H9 (cell line): ENCODE measurements at regions not wholly inside any gene's neighbourhood (a gene's known extent, or its start where the extent isn't known, plus 50 kb on each side); places are given as distances from the start of the nearest gene placed in this dataset.
A peak's percentile ranks its signal among the peaks of the same experiment; 100 is the strongest.

Experiments used
- DNase-seq: peaks from one replicate; pipeline ENCODE4 v3.0.0-alpha.2; 2017
- H2AFZ ChIP-seq: one replicate; pipeline ENCODE4 v1.6.1; 2013; ENCODE audit warnings: mild to moderate bottlenecking, low read length, control low read depth, moderate library complexity
- H2AK5ac ChIP-seq: 2 replicates; pipeline ENCODE4 v1.6.1; 2013; ENCODE audit warnings: low read length, control low read depth, mixed read lengths; ENCODE audit not compliant: insufficient read length
- H2BK120ac ChIP-seq: one replicate; pipeline ENCODE4 v1.6.1; 2013; ENCODE audit warnings: low read depth, mild to moderate bottlenecking, low read length, control low read depth, inconsistent platforms; ENCODE audit not compliant: poor library complexity, severe bottlenecking
- H2BK12ac ChIP-seq: 2 replicates; pipeline ENCODE4 v1.6.1; 2013; ENCODE audit warnings: low read length, control low read depth, mixed read lengths, low read depth; ENCODE audit not compliant: insufficient read length
- H2BK15ac ChIP-seq: 2 replicates; pipeline ENCODE4 v1.6.1; 2013; ENCODE audit warnings: low read depth, low read length, control low read depth
- H2BK20ac ChIP-seq: one replicate; pipeline ENCODE4 v1.6.1; 2013; ENCODE audit warnings: low read depth, mild to moderate bottlenecking, low read length, control low read depth, inconsistent platforms; ENCODE audit not compliant: poor library complexity, severe bottlenecking
- H2BK5ac ChIP-seq: 2 replicates; pipeline ENCODE4 v1.6.1; 2013; ENCODE audit warnings: low read length, control low read depth, mixed read lengths; ENCODE audit not compliant: insufficient read length
- H3K14ac ChIP-seq: 2 replicates; pipeline ENCODE4 v1.6.1; 2013; ENCODE audit warnings: low read length, control low read depth; ENCODE audit not compliant: insufficient read depth
- H3K18ac ChIP-seq: 2 replicates; pipeline ENCODE4 v1.6.1; 2013; ENCODE audit warnings: low read depth, mild to moderate bottlenecking, mixed read lengths, low read length, control low read depth; ENCODE audit not compliant: insufficient read length
- H3K23ac ChIP-seq: 2 replicates; pipeline ENCODE4 v1.6.1; 2013; ENCODE audit warnings: low read length, control low read depth, mixed read lengths, low read depth; ENCODE audit not compliant: insufficient read length
- H3K23me2 ChIP-seq: 2 replicates; pipeline ENCODE4 v1.6.1; 2013; ENCODE audit warnings: low read depth, mild to moderate bottlenecking, mixed read lengths, low read length, control low read depth; ENCODE audit not compliant: insufficient read length, poor library complexity, severe bottlenecking
- H3K27ac ChIP-seq: 2 replicates; pipeline ENCODE4 v1.5.1; 2013; ENCODE audit warnings: low read length, control low read depth, mixed read lengths, low read depth; ENCODE audit not compliant: insufficient read length
- H3K27me3 ChIP-seq: 2 replicates; pipeline ENCODE4 v1.6.1; 2013; ENCODE audit warnings: low read length, control low read depth, inconsistent platforms; ENCODE audit not compliant: insufficient read depth
- H3K4ac ChIP-seq: 2 replicates; pipeline ENCODE4 v1.6.1; 2013; ENCODE audit warnings: low read depth, mild to moderate bottlenecking, control low read depth, inconsistent platforms, low read length, moderate library complexity
- H3K4me1 ChIP-seq: 2 replicates; pipeline ENCODE4 v1.6.1; 2013; ENCODE audit warnings: low read length, control low read depth, inconsistent platforms; ENCODE audit not compliant: insufficient read depth
- H3K4me2 ChIP-seq: 2 replicates; pipeline ENCODE4 v1.6.1; 2013; ENCODE audit warnings: low read length, control low read depth, mixed read lengths; ENCODE audit not compliant: insufficient read length, insufficient read depth
- H3K56ac ChIP-seq: 2 replicates; pipeline ENCODE4 v1.6.1; 2013; ENCODE audit warnings: low read depth, mild to moderate bottlenecking, mixed read lengths, low read length, control low read depth; ENCODE audit not compliant: insufficient read length
- H3K79me1 ChIP-seq: 2 replicates; pipeline ENCODE4 v1.6.1; 2013; ENCODE audit warnings: low read depth, mild to moderate bottlenecking, moderate library complexity, low read length, control low read depth, inconsistent platforms; ENCODE audit not compliant: insufficient read depth, poor library complexity, severe bottlenecking
- H3K79me2 ChIP-seq: 2 replicates; pipeline ENCODE4 v1.6.1; 2013; ENCODE audit warnings: low read length, control low read depth, inconsistent platforms; ENCODE audit not compliant: insufficient read depth
- H3K9ac ChIP-seq: 2 replicates; pipeline ENCODE4 v1.6.1; 2013; ENCODE audit warnings: low read length, control low read depth, mixed read lengths; ENCODE audit not compliant: insufficient read length; ENCODE audit errors: extremely low read depth
- H3K9me3 ChIP-seq: one replicate; pipeline ENCODE4 v1.6.1; 2013; ENCODE audit warnings: low read depth, low read length, inconsistent platforms; ENCODE audit not compliant: control insufficient read depth
- H3T11ph ChIP-seq: one replicate; pipeline ENCODE4 v1.6.1; 2013; ENCODE audit warnings: mild to moderate bottlenecking, low read length, control low read depth, inconsistent platforms
- H4K20me1 ChIP-seq: one replicate; pipeline ENCODE4 v1.6.1; 2013; ENCODE audit not compliant: control insufficient read depth, insufficient read length, insufficient read depth
- H4K5ac ChIP-seq: 2 replicates; pipeline ENCODE4 v1.6.1; 2013; ENCODE audit warnings: low read depth, mild to moderate bottlenecking, mixed read lengths, low read length, control low read depth; ENCODE audit not compliant: insufficient read length
- H4K8ac ChIP-seq: replicated peaks from 2 replicates; pipeline ENCODE4 v1.6.1; 2013; ENCODE audit warnings: low read length, control low read depth, mixed read lengths, low read depth; ENCODE audit not compliant: insufficient read length
- H4K91ac ChIP-seq: 2 replicates; pipeline ENCODE4 v1.6.1; 2013; ENCODE audit warnings: low read depth, mild to moderate bottlenecking, moderate library complexity, mixed read lengths, low read length, control low read depth; ENCODE audit not compliant: insufficient read length
- H3K27ac Mint-ChIP-seq, 3 experiments: 2 replicates in 2 of 3; 3 replicates in 1 of 3; pipeline ENCODE4 v1.8.0; 2020 to 2021; ENCODE audit warnings: mixed read lengths in 3 of 3, mild to moderate bottlenecking in 1 of 3, moderate library complexity in 1 of 3
- H3K27me3 Mint-ChIP-seq: 2 replicates; pipeline ENCODE4 v1.8.0; 2021; ENCODE audit warnings: low read depth, mild to moderate bottlenecking, moderate library complexity, mixed read lengths
- H3K36me3 Mint-ChIP-seq, 3 experiments: 2 replicates in 2 of 3; 3 replicates in 1 of 3; pipeline ENCODE4 v1.8.0; 2020 to 2021; ENCODE audit warnings: low read depth in 3 of 3, mixed read lengths in 3 of 3; ENCODE audit not compliant: insufficient read depth in 1 of 3
- H3K4me1 Mint-ChIP-seq, 2 experiments: 2 replicates each; pipeline ENCODE4 v1.8.0; 2020; ENCODE audit warnings: mixed read lengths in 2 of 2
- H3K4me3 Mint-ChIP-seq, 2 experiments: 2 replicates in 1 of 2; 3 replicates in 1 of 2; pipeline ENCODE4 v1.8.0; 2020 to 2021; ENCODE audit warnings: mild to moderate bottlenecking in 2 of 2, mixed read lengths in 2 of 2, moderate library complexity in 1 of 2
- H3K9me3 Mint-ChIP-seq, 2 experiments: 2 replicates in 1 of 2; 3 replicates in 1 of 2; pipeline ENCODE4 v1.8.0; 2020; ENCODE audit warnings: mild to moderate bottlenecking in 2 of 2, mixed read lengths in 2 of 2, moderate library complexity in 1 of 2
- WGBS: extraction: QIAGEN DNeasy Blood & Tissue Kit; methylation state at CpG from one replicate; pipeline ENCODE4 v1.1.7; 2013; ENCODE audit warnings: missing lambda C conversion rate, low lambda C conversion rate, mixed read lengths; ENCODE audit not compliant: insufficient read length; ENCODE audit errors: extremely low coverage; 5-methylcytosine and 5-hydroxymethylcytosine counted together
- TF ChIP-seq, protein P1 (sequence below): fragments of 200-600 bp; sonication (generic); conservative IDR thresholded peaks from 3 replicates; pipeline ENCODE4 v1.8.0; 2021; ENCODE audit warnings: antibody characterized with exemption, mild to moderate bottlenecking

DNA sequence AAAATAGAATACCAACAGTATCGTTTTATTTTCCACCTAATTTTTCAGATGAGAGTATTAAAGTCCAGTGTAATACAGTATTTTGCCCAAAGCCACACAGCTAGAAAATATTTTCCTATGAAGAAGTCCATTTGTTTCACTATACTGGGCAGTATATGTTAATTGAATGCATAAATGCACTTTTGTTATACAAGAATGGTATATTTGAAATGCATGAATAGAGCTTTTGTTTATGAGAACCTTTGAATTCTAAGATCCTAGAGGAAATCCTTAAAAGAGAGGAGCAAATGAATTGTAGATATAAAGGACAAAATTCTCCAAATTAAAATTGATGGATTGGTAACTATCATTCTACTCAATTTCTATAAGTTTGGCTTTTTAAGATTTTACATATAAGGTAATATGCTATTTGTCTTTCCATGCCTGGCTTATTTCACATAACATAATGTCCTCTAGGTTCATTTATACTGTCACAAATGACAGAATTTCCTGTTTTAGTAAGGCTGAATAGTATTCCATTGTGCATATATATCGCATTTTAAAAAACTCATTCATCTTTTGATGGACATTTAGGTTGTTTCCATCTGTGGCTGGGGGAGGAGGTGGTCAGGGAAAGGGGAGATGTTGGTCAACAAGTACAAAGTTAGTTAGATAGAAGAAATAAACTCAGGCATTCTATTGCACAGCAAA lies 136.6 kb upstream of the DCN start:
- Histone ChIP-seq H3K4me1 (peaks cover 7% of the 10 kb centered on the region; the same call in 1 of the 2 replicates), H2BK12ac (no peak overlapping the region), H3K14ac (no peak overlapping the region), H3K79me1 (no peaks in the 10 kb centered on the region), H3T11ph (no peak overlapping the region), H3K23me2 (no peaks in the 10 kb centered on the region), H3K18ac (no peak overlapping the region), H2AFZ (no peak overlapping the region), H3K9me3 (no peaks in the 10 kb centered on the region), H4K5ac (no peak overlapping the region), H2AK5ac (no peak overlapping the region), H2BK15ac (no peak overlapping the region), H3K9ac (no peak overlapping the region), H2BK5ac (no peak overlapping the region), H3K79me2 (no peaks in the 10 kb centered on the region), H3K27me3 (no peaks in the 10 kb centered on the region), H4K91ac (no peak overlapping the region), H3K27ac (no peak overlapping the region), H3K56ac (no peak overlapping the region), H4K8ac (no peak overlapping the region), H2BK120ac (no peak overlapping the region), H3K4ac (no peak overlapping the region), H3K4me2 (no peak overlapping the region), H2BK20ac (no peak overlapping the region), H4K20me1 (no peaks in the 10 kb centered on the region), H3K23ac (no peak overlapping the region)
- no peaks in the 10 kb centered on the region for H3K36me3 Mint-ChIP-seq
- TF ChIP-seq, protein P1, sequence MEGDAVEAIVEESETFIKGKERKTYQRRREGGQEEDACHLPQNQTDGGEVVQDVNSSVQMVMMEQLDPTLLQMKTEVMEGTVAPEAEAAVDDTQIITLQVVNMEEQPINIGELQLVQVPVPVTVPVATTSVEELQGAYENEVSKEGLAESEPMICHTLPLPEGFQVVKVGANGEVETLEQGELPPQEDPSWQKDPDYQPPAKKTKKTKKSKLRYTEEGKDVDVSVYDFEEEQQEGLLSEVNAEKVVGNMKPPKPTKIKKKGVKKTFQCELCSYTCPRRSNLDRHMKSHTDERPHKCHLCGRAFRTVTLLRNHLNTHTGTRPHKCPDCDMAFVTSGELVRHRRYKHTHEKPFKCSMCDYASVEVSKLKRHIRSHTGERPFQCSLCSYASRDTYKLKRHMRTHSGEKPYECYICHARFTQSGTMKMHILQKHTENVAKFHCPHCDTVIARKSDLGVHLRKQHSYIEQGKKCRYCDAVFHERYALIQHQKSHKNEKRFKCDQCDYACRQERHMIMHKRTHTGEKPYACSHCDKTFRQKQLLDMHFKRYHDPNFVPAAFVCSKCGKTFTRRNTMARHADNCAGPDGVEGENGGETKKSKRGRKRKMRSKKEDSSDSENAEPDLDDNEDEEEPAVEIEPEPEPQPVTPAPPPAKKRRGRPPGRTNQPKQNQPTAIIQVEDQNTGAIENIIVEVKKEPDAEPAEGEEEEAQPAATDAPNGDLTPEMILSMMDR: no peak
- H3K9me3 Mint-ChIP-seq: peaks cover 0 to 3% of the 10 kb centered on the region in 2 experiments; a peak in 3 of 5 replicates
- no CpG with 5 or more reads among the region's 2 CpGs for WGBS
- DNase-seq: no peak
- no peak overlapping the region for H3K4me3 Mint-ChIP-seq
- peak overlapping the region in 1 of 3 experiments; percentile 56; a peak in 1 of 7 replicates for H3K27ac Mint-ChIP-seq
- H3K4me1 Mint-ChIP-seq: peaks cover 6 to 8% of the 10 kb centered on the region in 2 experiments
- H3K27me3 Mint-ChIP-seq: no peaks in the 10 kb centered on the region
